Nucleus accumbens (tissue), 56 donors: ENCODE measurements at regions not wholly inside any gene's neighbourhood (a gene's known extent, or its start where the extent isn't known, plus 50 kb on each side); places are given as distances from the start of the nearest gene placed in this dataset.

Source experiments
- DNase-seq, 56 donors: peaks; one replicate each; lab custom pipeline; 2025; lab: John Stamatoyannopoulos, UW

DNA sequence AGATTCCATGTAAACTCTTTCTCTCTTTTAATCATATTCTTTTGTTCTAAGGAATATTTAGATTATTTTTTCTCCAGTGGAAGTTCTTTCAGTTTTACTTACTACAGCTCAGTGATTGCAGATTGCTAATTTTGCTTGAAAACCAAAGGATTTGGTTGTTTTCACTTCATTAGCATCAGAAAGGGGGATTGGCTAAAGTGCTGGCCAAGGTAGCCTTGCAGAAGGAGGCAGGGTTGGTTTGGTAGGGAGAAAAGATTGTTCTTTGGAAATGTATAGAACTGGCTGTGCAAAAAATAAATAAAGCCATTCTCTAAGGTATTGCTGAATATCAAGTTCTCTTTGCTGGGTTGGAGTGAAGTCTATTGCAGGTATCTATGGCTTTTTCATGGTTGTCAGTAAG, 92.6 kb downstream of the FAT3 start:
- DNase-seq = no peak

- DNase-seq = no peak
Measured at GRCh38 chr11:92317721-92318120, 93.1 kb downstream of the FAT3 start.

- no peak for DNase-seq
Measured at GRCh38 chr11:92322225-92322624, 97.6 kb downstream of the FAT3 start.

GRCh38 chr11:92324890-92325289, 100.3 kb downstream of the FAT3 start:
- no peak for DNase-seq

DNA sequence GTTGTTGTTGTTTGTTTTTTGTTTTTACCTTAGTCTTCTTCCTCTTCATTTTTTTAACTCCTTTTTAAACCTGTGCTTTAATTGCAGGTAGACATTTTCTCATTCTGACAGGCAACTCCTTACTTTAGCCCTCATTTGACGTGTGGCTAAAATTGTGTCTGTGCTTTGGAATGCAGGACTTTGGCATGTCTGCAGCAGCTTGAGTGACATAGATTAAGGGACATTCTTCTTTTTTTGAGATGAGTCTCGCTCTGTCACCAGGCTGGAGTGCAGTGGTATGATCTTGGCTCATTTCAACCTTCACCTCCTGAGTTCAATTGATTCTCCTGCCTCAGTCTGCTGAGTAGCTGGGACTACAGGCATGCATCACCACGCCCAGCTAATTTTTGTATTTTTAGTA, 100.8 kb downstream of the FAT3 start:
- no peak for DNase-seq

GRCh38 chr11:92329137-92329536, 104.5 kb downstream of the FAT3 start:
- DNase-seq = no peak

DNA sequence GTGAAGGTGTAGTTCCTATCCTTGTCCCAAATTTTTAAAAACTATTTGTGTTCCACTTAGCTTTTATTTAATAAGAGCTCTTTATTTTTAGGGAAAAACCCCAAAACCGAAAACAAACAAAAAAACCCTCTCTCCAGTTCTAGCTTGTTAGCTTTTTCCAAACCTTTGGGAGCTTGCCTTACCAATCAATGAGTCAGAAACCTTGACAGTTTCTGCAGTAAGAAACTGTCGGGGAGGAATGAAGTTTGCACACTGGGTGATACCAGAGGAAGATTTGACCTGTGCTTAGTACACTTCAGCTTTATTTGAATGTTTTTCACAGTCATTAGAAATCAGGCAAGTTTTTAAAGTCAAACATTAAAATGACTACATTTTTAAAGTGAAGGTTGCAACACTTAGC, 105.0 kb downstream of the FAT3 start:
- DNase-seq = peak in 2 of 56 donors; percentile 1 to 3

- no peak for DNase-seq
Measured at GRCh38 chr11:92330114-92330513, 105.5 kb downstream of the FAT3 start.

GRCh38 chr11:92332986-92333385, 108.4 kb downstream of the FAT3 start:
- no peak for DNase-seq

DNA sequence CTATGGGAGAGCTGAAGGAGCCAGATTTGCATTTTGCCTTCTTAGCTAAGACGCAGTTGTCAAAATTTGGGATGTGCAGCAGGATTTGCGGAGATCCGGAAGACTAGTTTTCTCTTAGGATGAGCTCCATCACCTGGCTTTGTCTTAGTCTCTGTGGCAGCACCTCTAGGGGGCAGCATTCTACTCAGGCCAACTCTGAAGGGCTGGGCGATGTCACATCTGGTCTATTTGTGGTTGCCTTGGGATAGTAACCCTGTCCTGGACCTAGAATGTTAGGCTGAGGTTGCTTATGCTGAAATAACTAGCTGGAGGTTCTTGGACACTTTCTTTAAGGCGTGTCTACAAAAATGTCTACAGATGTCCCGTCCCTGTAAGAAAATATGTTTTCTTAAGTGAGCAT, 116.2 kb downstream of the FAT3 start:
- peak in 1 of 56 donors; percentile 1 for DNase-seq

DNA sequence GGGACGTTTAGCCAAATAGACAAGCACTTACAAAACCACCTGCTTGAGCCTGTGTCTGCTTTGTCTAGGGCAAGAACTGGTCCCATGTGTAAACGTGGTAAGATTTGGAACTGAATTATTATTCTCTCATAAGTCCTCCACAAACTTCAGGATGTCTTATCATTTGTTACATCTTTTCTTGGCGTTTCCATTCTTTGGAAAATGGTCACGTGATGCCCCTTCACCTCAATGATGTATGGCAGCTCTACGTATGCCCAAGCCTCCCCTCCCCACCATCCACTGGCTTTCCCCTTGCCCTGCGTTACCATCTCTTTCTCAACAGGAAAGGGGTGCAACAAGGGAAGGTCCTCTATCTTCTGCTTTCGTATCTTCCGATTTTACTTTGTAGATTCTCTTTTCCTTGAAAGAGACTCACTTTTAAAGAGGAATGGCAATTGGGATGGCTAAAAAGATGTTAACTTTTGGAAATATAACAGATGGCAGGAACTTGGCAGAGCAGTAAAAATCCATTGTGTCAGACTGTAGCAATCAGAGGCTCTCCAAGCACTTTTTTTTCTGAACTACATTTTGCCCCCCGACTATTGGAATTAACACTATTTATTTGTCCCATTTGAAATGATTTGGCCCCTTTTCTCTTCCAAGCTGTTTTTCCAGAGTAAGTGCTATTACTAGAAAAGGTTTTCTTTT, 117.6 kb downstream of the FAT3 start:
- no peak for DNase-seq

DNA sequence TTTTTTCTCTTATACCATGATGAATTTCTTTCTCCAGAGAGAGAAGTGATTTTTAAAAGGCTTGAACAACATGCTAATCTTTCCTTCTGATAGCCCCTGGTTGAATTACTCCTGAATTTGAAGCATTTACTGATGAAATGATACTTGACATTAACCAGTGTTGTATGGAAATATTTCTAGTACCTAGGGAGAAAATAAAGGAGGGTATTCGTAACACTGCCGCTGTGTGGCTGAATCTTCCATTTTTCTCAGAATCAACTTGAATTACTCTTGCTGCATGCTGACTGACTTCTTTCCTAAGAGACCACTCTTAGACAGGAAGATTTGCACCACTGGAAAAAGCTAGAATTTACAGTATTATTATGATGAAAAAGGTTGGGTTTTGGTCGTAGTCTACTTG, 118.3 kb downstream of the FAT3 start:
- DNase-seq = no peak

DNA sequence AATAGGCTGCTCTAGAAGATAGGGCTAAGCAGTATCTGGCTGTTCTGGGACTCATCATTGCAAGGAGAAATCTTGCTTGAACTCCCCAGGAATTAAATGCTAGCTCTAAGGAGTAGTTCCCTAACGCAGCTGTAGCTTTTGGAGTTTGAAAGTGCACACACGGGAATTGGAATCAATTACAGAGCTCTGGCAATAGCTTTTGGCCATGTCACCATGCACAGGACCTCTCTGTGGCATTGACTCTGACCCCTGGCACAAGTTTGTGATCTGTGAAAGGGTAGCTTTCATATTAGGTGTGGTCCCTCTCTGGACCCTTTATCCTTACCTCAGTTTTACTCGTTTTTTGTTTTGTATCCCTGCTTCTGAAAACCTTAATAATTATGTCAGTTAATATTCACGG, 121.6 kb downstream of the FAT3 start:
- no peak for DNase-seq

DNA sequence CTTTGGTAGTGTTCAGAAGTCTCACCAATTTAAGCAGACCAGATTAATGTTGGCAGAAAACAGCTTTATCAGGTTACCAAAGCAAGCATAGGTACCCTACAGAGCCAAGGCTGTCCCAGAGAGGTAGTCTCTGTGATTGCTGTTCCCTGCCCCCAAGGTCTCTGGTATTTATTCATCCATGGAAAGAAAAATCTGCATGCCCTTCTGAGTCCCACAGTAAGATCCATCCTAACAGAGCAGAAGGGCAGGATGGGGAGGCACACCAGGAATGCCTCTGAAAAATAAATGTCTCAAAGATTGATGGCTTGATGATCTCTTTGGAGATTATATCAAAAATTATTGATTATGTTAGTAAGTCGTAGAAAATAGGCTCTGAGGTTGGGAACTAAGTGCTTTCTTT, 122.8 kb downstream of the FAT3 start:
- no peak for DNase-seq

GRCh38 chr11:92349486-92350156, 125.0 kb downstream of the FAT3 start:
- DNase-seq = no peak

DNA sequence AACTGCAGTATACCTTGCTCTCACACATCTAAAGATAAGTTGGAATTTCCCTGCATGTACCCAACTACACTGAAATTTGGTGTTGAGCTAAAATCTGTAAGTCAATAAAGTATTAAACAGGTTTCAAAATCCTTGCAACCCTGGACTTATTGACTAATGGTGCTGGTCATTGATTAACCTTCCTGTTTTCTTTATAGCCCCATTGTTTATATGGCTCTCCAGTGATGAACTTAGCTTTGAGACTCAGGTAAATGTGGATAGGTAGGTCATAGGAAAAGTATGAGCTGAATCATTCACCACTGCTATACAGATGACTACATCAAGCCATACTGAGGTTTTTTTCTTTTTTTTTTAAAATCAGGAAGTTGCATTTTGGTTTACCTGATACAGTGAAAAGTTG, 132.7 kb downstream of the FAT3 start:
- DNase-seq = no peak

DNA sequence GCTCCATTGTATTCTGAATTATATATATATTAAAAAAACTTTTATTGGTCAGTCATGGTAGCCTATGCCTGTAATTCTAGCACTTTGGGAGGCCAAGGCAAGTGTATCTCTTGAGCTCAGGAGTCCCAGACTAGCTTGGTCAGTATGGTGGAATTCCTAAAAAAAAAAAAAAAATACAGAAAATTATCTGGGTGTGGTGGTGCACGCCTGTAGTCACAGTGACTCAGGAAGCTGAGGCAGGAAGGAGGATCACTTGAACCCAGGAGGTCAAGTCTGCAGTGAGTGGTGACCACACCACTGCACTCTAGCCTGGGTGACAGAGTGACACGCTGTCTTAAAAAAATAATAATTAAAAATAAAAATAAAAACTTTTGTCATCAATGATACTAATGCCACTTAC, 133.2 kb downstream of the FAT3 start:
- no peak for DNase-seq

- DNase-seq = no peak
Measured at GRCh38 chr11:92361551-92361950, 136.9 kb downstream of the FAT3 start.

- DNase-seq = no peak
Measured at GRCh38 chr11:92362989-92363388, 138.4 kb downstream of the FAT3 start.

GRCh38 chr11:92364177-92364576, 139.6 kb downstream of the FAT3 start:
- no peak for DNase-seq

DNA sequence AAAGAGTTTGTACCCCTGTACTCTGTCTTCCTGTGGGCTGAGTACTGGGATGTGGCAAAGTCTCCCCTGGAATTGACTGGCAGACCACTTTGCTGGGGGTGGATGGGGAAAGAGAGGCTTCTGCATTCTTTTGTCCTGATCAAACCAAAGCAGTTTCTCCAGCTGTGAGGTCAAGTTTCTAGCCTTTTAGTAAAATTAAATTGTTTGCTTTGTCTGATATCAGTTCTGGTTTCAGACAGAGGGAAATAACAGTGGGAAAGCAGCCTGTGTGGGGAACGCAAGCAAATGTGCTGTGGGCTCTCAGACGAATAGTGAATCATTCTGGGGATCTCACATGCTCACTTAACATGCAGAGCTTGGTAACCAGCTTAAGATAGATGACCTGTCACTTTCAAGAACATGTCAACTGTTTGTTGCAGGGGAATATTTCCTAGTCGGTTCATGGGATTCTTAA, 151.6 kb downstream of the FAT3 start:
- DNase-seq = no peak

GRCh38 chr11:92376680-92377079, 152.1 kb downstream of the FAT3 start:
- no peak for DNase-seq
